ENCODE measurements at regions not wholly inside any gene's neighbourhood (a gene's known extent, or its start where the extent isn't known, plus 50 kb on each side); places are given as distances from the start of the nearest gene placed in this dataset.

DNA sequence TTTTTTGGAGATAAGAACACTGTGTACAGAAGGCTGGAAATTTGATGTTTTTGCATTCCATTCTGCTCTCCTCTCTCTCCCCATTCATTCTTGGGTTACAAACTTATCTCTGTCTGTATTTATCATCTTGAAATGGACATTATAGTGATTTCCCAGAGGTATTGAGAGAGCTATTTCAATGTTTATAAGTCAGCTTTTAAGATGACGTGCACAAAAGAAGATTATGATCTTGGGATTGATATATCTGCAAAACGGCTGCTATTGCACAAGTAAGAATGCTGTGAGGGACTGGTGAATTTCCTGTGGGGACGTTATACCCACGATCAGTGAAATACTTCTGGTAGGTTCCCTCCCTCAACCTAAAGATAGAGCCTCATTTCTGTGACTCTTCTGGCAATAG is 61.0 kb upstream of the DTNA start:
- TF ChIP-seq CTCF (IDR thresholded peaks at IDR 0.05) (no peak), POLR2A (IDR thresholded peaks at IDR 0.05) (no peak)
